ENCODE measurements at regions not wholly inside any gene's neighbourhood (a gene's known extent, or its start where the extent isn't known, plus 50 kb on each side); places are given as distances from the start of the nearest gene placed in this dataset.

DNA sequence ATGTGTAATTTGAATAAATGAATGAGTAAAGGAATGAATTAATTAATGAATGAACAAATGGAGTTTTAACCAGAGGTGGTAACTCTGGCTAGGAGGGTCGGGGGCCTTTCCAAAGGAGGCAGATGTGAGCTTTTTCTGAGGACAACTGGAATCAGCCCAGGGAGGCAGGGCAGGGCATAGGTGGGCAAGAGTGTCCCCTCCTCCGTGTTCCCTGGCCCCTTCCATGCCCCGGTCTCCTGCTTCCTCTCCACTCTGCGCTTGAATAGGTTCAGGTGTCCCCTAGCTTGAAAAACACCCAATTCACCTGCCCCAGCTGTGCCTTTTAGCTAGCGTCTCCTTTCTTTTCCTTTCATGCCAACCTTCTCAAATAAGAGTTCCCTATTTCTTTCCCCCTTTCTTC, 473.1 kb downstream of the CDH26 start:
- H3K4me3 ChIP-seq (ENCODE audit: low read depth, low read length) = no peak overlapping the region
- TF ChIP-seq, protein P1, sequence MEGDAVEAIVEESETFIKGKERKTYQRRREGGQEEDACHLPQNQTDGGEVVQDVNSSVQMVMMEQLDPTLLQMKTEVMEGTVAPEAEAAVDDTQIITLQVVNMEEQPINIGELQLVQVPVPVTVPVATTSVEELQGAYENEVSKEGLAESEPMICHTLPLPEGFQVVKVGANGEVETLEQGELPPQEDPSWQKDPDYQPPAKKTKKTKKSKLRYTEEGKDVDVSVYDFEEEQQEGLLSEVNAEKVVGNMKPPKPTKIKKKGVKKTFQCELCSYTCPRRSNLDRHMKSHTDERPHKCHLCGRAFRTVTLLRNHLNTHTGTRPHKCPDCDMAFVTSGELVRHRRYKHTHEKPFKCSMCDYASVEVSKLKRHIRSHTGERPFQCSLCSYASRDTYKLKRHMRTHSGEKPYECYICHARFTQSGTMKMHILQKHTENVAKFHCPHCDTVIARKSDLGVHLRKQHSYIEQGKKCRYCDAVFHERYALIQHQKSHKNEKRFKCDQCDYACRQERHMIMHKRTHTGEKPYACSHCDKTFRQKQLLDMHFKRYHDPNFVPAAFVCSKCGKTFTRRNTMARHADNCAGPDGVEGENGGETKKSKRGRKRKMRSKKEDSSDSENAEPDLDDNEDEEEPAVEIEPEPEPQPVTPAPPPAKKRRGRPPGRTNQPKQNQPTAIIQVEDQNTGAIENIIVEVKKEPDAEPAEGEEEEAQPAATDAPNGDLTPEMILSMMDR (conservative IDR thresholded peaks at IDR 0.05; ENCODE audit: low read depth, low read length) = no peak
- DNase-seq (ENCODE audit: low read depth) = no peak

DNA sequence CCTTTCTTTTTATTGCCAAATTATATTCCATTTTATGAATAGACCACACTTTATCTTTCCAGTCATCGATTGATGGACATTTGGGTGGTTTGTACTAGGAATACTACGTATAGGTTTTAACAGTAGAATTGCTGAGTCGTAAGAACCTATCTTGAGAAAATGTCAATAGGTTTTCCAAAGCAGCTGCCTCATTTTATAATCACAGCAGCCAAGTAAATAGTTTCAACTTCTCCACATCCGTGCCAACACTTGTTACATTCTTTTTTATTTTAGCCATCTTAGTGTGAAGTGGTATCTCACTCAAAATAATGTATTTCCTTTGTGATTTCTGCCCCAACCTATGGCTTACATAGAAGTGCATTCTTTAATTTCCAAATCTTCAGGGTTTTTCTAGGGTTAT, 479.2 kb downstream of the CDH26 start:
- no peak overlapping the region for H3K4me3 ChIP-seq (ENCODE audit: low read depth, low read length)
- TF ChIP-seq, protein P1 (conservative IDR thresholded peaks at IDR 0.05; ENCODE audit: low read depth, low read length) = no peak
- DNase-seq (ENCODE audit: low read depth) = no peak

DNA sequence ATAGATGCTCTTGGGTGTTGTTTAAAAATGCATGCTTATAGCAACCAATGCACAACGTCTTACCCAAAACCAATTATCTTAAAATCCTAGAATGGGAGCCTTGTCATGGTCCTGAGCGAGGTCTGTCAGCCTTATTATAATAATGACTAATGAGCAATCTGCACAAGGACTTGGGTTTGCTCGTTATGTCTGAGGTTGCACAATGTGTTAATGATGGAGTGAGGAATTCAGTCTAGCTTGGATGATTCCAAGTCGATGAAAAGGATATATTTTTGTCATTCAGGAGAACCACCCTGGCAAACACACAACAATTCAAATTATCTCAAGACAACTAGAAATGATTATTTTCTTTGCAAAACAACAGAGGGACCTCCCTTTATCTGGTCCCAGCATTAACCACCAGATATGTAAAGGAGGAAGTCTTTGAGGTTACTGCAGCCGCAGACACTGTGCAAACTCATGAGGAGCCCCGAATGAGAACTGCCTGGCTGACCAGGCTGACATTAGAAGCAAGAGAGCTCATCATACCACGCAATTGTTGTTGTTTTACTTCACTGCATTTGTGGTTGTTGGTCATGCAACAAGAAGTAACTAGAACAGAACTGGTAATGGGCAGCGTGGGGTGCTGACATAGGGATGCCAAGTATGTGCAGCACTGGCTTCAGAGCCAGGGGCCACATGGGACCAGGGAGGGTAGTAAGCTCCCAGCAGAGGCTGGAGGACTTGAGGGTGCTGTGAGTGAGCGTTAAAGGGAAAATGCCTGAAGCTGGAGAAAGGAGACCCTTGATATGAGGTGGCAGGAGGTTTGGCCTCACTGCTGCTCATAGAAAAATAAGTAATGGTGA, 488.3 kb downstream of the CDH26 start:
- DNase-seq (ENCODE audit: low read depth) = no peak
- H3K4me3 ChIP-seq (ENCODE audit: low read depth, low read length) = no peak overlapping the region
- TF ChIP-seq, protein P1 (conservative IDR thresholded peaks at IDR 0.05; ENCODE audit: low read depth, low read length) = no peak

DNA sequence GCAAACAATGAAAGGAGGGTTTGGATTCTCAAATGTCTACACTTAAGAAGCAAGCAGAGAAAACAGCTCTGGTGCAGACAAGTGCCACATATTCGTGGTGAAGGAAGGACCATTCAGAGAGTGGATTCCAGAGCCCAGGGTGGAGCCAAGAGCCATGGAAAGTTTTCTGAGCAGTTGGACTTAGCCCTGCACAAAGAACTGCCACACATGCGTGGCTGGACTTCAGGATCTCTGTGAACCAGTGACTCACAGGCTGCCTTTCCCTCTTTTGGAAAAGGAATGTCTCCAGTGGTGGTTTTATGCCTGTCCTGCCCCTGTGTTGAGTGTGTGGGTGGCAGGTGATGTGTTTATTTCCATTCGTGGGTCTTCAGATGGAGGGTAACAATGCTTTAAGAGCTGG, 489.5 kb downstream of the CDH26 start:
- H3K4me3 ChIP-seq (ENCODE audit: low read depth, low read length) = no peak overlapping the region
- DNase-seq (ENCODE audit: low read depth) = no peak
- TF ChIP-seq, protein P1 (conservative IDR thresholded peaks at IDR 0.05; ENCODE audit: low read depth, low read length) = no peak

DNA sequence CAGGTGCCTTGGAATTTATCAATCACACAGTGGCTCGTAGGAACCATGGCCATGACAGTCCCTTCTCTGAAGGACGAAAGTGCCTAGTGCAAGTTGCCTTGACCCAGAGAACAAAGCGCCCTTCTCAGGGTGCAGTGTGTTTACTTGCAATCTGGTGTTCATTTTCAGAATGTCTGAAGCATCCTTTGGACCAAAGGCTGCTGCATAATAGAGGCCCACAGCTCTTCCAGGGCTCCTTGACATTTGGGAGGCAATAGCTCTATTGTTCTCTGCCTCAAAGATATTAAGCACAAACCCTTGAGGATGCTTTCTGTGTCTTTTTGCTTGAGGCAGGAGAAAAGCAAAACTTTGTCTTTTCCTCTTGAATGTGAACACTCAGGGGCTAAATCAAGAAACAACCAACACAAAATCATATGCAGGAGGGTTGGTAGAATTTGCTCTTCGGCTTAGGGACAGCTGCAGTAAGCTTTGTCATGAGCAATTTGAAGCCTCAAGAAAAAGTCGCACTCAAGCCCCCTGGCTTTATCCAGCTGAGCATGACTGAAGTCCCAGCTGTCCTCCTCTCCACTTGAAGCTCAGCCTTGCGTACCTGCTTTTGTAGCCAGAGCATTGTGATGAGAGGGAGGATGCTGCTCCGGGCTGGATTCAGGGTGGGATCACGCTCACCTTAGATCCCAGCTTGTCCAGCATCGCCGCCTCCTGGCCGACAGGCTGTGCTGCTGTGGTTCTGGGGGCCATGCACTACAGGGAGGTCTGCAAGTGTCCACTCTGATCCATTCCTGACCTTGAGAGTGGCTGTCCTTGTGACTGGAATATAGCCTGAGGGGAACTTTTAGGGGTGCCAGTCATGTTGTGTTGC, 495.4 kb downstream of the CDH26 start:
- DNase-seq (ENCODE audit: low read depth) = no peak
- H3K4me3 ChIP-seq (ENCODE audit: low read depth, low read length) = no peak overlapping the region
- TF ChIP-seq, protein P1 (conservative IDR thresholded peaks at IDR 0.05; ENCODE audit: low read depth, low read length) = no peak

DNA sequence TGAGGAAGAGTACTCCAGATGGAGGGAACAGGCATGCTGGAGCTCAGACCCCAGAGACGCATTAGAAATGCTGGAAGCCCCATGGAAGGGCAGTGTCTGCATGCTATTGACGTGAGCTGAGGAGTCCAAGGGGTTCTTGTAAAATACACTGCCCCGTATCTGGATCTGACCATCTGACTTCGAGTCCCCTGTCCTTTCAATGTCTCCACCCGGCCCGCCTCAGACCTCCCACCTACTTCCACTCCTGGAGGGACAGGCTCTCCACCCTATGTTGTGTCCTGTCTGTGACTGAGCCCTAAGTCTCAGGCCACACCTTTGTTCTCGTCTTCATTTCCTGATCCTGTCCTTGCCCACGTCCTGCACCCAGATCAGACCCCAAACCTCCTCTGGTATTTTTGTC, 496.3 kb downstream of the CDH26 start:
- TF ChIP-seq, protein P1 (conservative IDR thresholded peaks at IDR 0.05; ENCODE audit: low read depth, low read length) = no peak
- no peak for DNase-seq (ENCODE audit: low read depth)
- H3K4me3 ChIP-seq (ENCODE audit: low read depth, low read length) = no peak overlapping the region

Measured in choroid plexus epithelial cell (primary cell).